HEK293T (cell line): ENCODE measurements at regions not wholly inside any gene's neighbourhood (a gene's known extent, or its start where the extent isn't known, plus 50 kb on each side); places are given as distances from the start of the nearest gene placed in this dataset.

Experiments used
- ARNT ChIP-seq: fragments of 450-650 bp; IDR thresholded peaks from 2 replicates; pipeline ENCODE4 v1.6.1; 2017; ENCODE audit warnings: mild to moderate bottlenecking
- BHLHE40 ChIP-seq: fragments of 450-650 bp; IDR thresholded peaks from 2 replicates; pipeline ENCODE4 v1.6.1; 2016; ENCODE audit warnings: mild to moderate bottlenecking, moderate library complexity, borderline replicate concordance
- CTBP1 ChIP-seq: fragments of 450-650 bp; IDR thresholded peaks from 2 replicates; pipeline ENCODE4 v1.6.1; 2016; ENCODE audit warnings: borderline replicate concordance
- ELF4 ChIP-seq: fragments of 450-650 bp; IDR thresholded peaks from 2 replicates; pipeline ENCODE4 v1.6.1; 2017; ENCODE audit warnings: antibody characterized with exemption
- FOXA1 ChIP-seq: fragments of 450-650 bp; IDR thresholded peaks from 2 replicates; pipeline ENCODE4 v1.6.1; 2016; ENCODE audit warnings: mild to moderate bottlenecking
- FOXK2 ChIP-seq: fragments of 450-650 bp; IDR thresholded peaks from 2 replicates; pipeline ENCODE4 v1.6.1; 2016; ENCODE audit warnings: mild to moderate bottlenecking
- FOXM1 ChIP-seq: fragments of 450-650 bp; IDR thresholded peaks from 2 replicates; pipeline ENCODE4 v1.6.1; 2017; ENCODE audit warnings: mild to moderate bottlenecking, borderline replicate concordance
- NFRKB ChIP-seq: fragments of 450-650 bp; IDR thresholded peaks from 2 replicates; pipeline ENCODE4 v1.6.1; 2016; ENCODE audit warnings: mild to moderate bottlenecking, moderate library complexity
- PKNOX1 ChIP-seq: fragments of 450-650 bp; IDR thresholded peaks from 2 replicates; pipeline ENCODE4 v1.6.1; 2016
- SP1 ChIP-seq: fragments of 450-650 bp; IDR thresholded peaks from 2 replicates; pipeline ENCODE4 v1.6.1; 2017
- SUZ12 ChIP-seq: fragments of 450-650 bp; IDR thresholded peaks from 2 replicates; pipeline ENCODE4 v1.6.1; 2016; ENCODE audit warnings: mild to moderate bottlenecking
- ZNF384 ChIP-seq: fragments of 450-650 bp; IDR thresholded peaks from 2 replicates; pipeline ENCODE4 v1.6.1; 2016

- TF ChIP-seq ARNT (no peak), SP1 (no peak), FOXM1 (no peak), BHLHE40 (no peak), SUZ12 (no peak), NFRKB (no peak), ZNF384 (no peak), FOXK2 (no peak), PKNOX1 (no peak), CTBP1 (no peak), FOXA1 (no peak), ELF4 (no peak)
These were observed 581.7 kb upstream of the JAG1 start for GRCh38 chr20:11255455-11255854.
